Endothelial cell of umbilical vein (primary cell): ENCODE measurements at regions not wholly inside any gene's neighbourhood (a gene's known extent, or its start where the extent isn't known, plus 50 kb on each side); places are given as distances from the start of the nearest gene placed in this dataset.

Experiments
- BruUV-seq: library from RNA; stranded (reverse); fragments of 400-500 nt; replicated peaks from 2 replicates; lab custom pipeline; 2021; lab: Mats Ljungman, UMichigan
- CTCF ChIA-PET: fragments of 300-600, 350-600 bp; sonication (Branson Sonifier 250); formaldehyde crosslinking; loops from one replicate; lab custom pipeline; 2021; ENCODE audit warnings: antibody characterized with exemption, inconsistent platforms; lab: Charles Lee
- POLR2A ChIA-PET: fragments of 300-600, 350-600 bp; sonication (Branson Sonifier 250); formaldehyde crosslinking; loops from one replicate; lab custom pipeline; 2021; ENCODE audit warnings: antibody characterized with exemption, inconsistent platforms; lab: Charles Lee
- DNase-seq: peaks from one replicate; pipeline ENCODE4 v3.0.0-alpha.2; 2011; ENCODE audit warnings: low read depth, low spot score
- FAIRE-seq: peaks from 2 replicates; lab custom pipeline; 2011; peaks lifted over from hg19 to GRCh38; lab: Jason Lieb, UNC
- H2AFZ ChIP-seq: 2 replicates; pipeline ENCODE4 v1.6.0; 2012; ENCODE audit warnings: low read depth, low read length, control low read depth, inconsistent platforms
- H3K27ac ChIP-seq: 2 replicates; pipeline ENCODE4 v1.5.1; 2011; ENCODE audit warnings: low read depth, mild to moderate bottlenecking, control low read depth, low read length, moderate library complexity; ENCODE audit not compliant: insufficient read depth
- H3K27me3 ChIP-seq, 2 experiments: 2 replicates each; pipeline versions ENCODE4 v1.6.0 to v1.6.1; 2011; ENCODE audit warnings: low read length in 2 of 2, mixed read lengths in 1 of 2; ENCODE audit not compliant: control insufficient read depth in 2 of 2, insufficient read depth in 2 of 2
- H3K36me3 ChIP-seq, 2 experiments: 2 replicates in 1 of 2; 3 replicates in 1 of 2; pipeline ENCODE4 v1.5.1; 2011; ENCODE audit warnings: low read length in 2 of 2, mild to moderate bottlenecking in 1 of 2, moderate library complexity in 1 of 2; ENCODE audit not compliant: control insufficient read depth in 2 of 2, insufficient read depth in 2 of 2; ENCODE audit errors: extremely low read depth in 1 of 2
- H3K4me1 ChIP-seq: 3 replicates; pipeline ENCODE4 v1.5.1; 2011; ENCODE audit warnings: mild to moderate bottlenecking, low read length; ENCODE audit not compliant: control insufficient read depth, insufficient read depth; ENCODE audit errors: extremely low read depth
- H3K4me2 ChIP-seq: 2 replicates; pipeline ENCODE4 v1.6.1; 2011; ENCODE audit warnings: low read length, control low read depth, mixed read lengths; ENCODE audit not compliant: insufficient read depth
- H3K4me3 ChIP-seq, 3 experiments: fragments of 200-600 bp in 1 of 3; sonication (generic), shearing (Covaris generic) in 1 of 3; replicated peaks in 1 of 3; 2 replicates each; pipeline ENCODE4 v1.5.1; 2011 to 2016; ENCODE audit warnings: control low read depth in 3 of 3, low read length in 3 of 3, mild to moderate bottlenecking in 2 of 3, inconsistent platforms in 1 of 3, low read depth in 1 of 3, moderate library complexity in 1 of 3; ENCODE audit not compliant: insufficient read depth in 1 of 3
- H3K79me2 ChIP-seq: 2 replicates; pipeline ENCODE4 v1.6.0; 2012; ENCODE audit warnings: low read length, inconsistent platforms; ENCODE audit not compliant: control insufficient read depth, insufficient read depth
- H3K9ac ChIP-seq: replicated peaks from 2 replicates; pipeline ENCODE3; 2011; ENCODE audit warnings: low read length, control low read depth; ENCODE audit not compliant: insufficient read depth; ENCODE audit errors: extremely low read depth
- H3K9me1 ChIP-seq: replicated peaks from 3 replicates; pipeline ENCODE4 v1.6.0; 2011; ENCODE audit warnings: mild to moderate bottlenecking, low read length; ENCODE audit not compliant: control insufficient read depth, insufficient read depth; ENCODE audit errors: extremely low read depth
- H3K9me3 ChIP-seq: replicated peaks from 2 replicates; pipeline ENCODE4 v1.5.1; 2012; ENCODE audit warnings: low read length, inconsistent platforms; ENCODE audit not compliant: control insufficient read depth, insufficient read depth
- H4K20me1 ChIP-seq: replicated peaks from 2 replicates; pipeline ENCODE3; 2011; ENCODE audit warnings: mild to moderate bottlenecking, low read length; ENCODE audit not compliant: control insufficient read depth, insufficient read depth; ENCODE audit errors: extremely low read depth
- EZH2 ChIP-seq: IDR thresholded peaks from 2 replicates; pipeline ENCODE4 v1.6.1; 2012; ENCODE audit warnings: borderline replicate concordance, low read depth, mild to moderate bottlenecking, moderate library complexity, low read length, inconsistent platforms; ENCODE audit not compliant: severe bottlenecking
- FOS ChIP-seq: IDR thresholded peaks from 2 replicates; pipeline ENCODE4 v1.6.1; 2011; ENCODE audit warnings: mild to moderate bottlenecking, low read length, moderate library complexity, borderline replicate concordance; ENCODE audit not compliant: insufficient read depth
- GATA2 ChIP-seq: IDR thresholded peaks from 2 replicates; pipeline ENCODE4 v1.7.0; 2011; ENCODE audit warnings: low read depth, mild to moderate bottlenecking, moderate library complexity, mixed read lengths, low read length; ENCODE audit not compliant: insufficient read length, insufficient read depth
- JUN ChIP-seq: IDR thresholded peaks from 2 replicates; pipeline ENCODE4 v1.6.1; 2011; ENCODE audit warnings: borderline replicate concordance, low read depth; ENCODE audit not compliant: insufficient read length, insufficient read depth
- MYC ChIP-seq: IDR thresholded peaks from one replicate; pipeline ENCODE4 v1.6.1; 2011; ENCODE audit warnings: mild to moderate bottlenecking, low read depth, low read length
- POLR2A ChIP-seq: IDR thresholded peaks from 2 replicates; pipeline ENCODE4 v1.6.1; 2012; ENCODE audit warnings: low read depth, mild to moderate bottlenecking, control low read depth, low read length
- POLR2AphosphoS5 ChIP-seq: IDR thresholded peaks from 2 replicates; pipeline ENCODE4 v1.6.1; 2012; ENCODE audit warnings: low read depth, mild to moderate bottlenecking, control low read depth, low read length, moderate library complexity; ENCODE audit not compliant: insufficient read depth
- dilution Hi-C: fragments of 300-500 bp; cut with MboI; formaldehyde crosslinking; loops from one replicate; pipeline ENCODE4 v1.15.0; 2019; ENCODE audit warnings: low sequenced_read_pairs; ENCODE audit not compliant: extremely low pct_ligation_motif_present
- intact Hi-C: fragments of 100-400 bp; cut with micrococcal nuclease; formaldehyde crosslinking; loops from one replicate; pipeline ENCODE4 v1.10.0; 2022
- TF ChIP-seq, protein P1 (sequence below): IDR thresholded peaks from 2 replicates; pipeline ENCODE4 v1.6.1; 2011; ENCODE audit not compliant: insufficient read depth, insufficient read length
- TF ChIP-seq, protein P2 (sequence below), 2 donors: IDR thresholded peaks; 1 replicate in 1 of 2; 2 replicates in 1 of 2; pipeline ENCODE4 v1.5.1; 2011; ENCODE audit warnings: low read length in 2 of 2, mild to moderate bottlenecking in 2 of 2, moderate library complexity in 2 of 2, control low read depth in 1 of 2, inconsistent platforms in 1 of 2, low read depth in 1 of 2; ENCODE audit not compliant: insufficient read depth in 1 of 2; ENCODE audit errors: extremely low read depth in 1 of 2

DNA sequence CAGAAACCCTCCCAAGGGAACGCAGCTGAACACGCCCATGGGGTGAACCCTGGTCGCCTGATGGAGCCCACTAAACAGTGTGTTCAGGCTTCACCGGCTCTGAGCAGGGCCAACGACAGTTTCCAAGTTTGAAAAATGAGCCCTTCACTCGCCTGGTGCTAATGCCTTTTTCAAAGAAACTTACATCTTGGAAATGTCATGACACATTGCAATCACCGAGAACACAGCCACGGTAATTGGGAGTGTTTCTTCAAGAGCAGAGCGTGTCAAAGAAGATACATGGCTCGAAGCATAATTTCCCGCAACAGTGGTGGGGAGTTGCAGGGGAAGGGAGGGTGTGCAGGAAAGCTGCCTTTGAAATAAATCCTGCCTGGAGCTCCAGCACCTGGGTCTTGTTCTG lies 463.2 kb downstream of the TMEM114 start:
- dilution Hi-C loops: no loop called here

DNA sequence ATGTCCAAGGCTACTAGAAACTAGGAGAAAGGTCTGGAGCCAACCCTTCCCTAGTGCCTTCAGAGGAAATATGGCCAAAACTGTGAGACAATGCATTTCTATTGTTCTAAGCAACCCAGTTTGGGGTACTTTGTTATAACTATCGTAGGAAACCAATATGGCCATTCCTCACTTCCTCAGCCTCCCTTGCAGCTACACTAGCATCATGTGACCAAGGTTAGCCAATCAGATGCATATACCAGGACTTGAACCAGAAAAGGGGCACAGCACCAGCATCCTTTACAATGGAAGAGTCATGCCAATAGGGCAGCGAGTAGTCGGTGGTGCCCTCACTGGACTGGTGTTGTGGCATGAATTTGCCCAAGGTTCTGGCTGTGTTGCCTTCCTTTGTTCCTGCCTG lies 464.0 kb downstream of the TMEM114 start:
- DNase-seq: no peak
- no peak overlapping the region for H3K4me2 ChIP-seq
- H3K36me3 ChIP-seq: no peaks in the 10 kb centered on the region
- no peak overlapping the region for H2AFZ ChIP-seq
- no TSS peak for BruUV-seq
- no peak for FAIRE-seq
- TF ChIP-seq JUN (no peak), GATA2 (no peak), POLR2AphosphoS5 (no peak), FOS (no peak), EZH2 (no peak), POLR2A (no peak), MYC (no peak)
- TF ChIP-seq, protein P1, sequence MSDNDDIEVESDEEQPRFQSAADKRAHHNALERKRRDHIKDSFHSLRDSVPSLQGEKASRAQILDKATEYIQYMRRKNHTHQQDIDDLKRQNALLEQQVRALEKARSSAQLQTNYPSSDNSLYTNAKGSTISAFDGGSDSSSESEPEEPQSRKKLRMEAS: no peak
- TF ChIP-seq, protein P2, sequence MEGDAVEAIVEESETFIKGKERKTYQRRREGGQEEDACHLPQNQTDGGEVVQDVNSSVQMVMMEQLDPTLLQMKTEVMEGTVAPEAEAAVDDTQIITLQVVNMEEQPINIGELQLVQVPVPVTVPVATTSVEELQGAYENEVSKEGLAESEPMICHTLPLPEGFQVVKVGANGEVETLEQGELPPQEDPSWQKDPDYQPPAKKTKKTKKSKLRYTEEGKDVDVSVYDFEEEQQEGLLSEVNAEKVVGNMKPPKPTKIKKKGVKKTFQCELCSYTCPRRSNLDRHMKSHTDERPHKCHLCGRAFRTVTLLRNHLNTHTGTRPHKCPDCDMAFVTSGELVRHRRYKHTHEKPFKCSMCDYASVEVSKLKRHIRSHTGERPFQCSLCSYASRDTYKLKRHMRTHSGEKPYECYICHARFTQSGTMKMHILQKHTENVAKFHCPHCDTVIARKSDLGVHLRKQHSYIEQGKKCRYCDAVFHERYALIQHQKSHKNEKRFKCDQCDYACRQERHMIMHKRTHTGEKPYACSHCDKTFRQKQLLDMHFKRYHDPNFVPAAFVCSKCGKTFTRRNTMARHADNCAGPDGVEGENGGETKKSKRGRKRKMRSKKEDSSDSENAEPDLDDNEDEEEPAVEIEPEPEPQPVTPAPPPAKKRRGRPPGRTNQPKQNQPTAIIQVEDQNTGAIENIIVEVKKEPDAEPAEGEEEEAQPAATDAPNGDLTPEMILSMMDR (IDR thresholded peaks at IDR 0.05; ENCODE audit: extremely low read depth in 1 of 2, insufficient read depth in 1 of 2, low read depth in 1 of 2, low read length in 2 of 2): no peak
- no peaks in the 10 kb centered on the region for H3K79me2 ChIP-seq
- no peaks in the 10 kb centered on the region for H4K20me1 ChIP-seq
- H3K27ac ChIP-seq: no peak overlapping the region
- ChIA-PET CTCF (no interaction called here), POLR2A (no interaction called here)
- peaks cover 2% of the 10 kb centered on the region for H3K9me3 ChIP-seq
- no peaks in the 10 kb centered on the region for H3K9me1 ChIP-seq
- H3K4me1 ChIP-seq: no peaks in the 10 kb centered on the region
- intact Hi-C loops (no loop called here), dilution Hi-C loops (no loop called here)
- no peak overlapping the region for H3K4me3 ChIP-seq
- no peaks in the 10 kb centered on the region for H3K27me3 ChIP-seq
- no peak overlapping the region for H3K9ac ChIP-seq

More for the DNA sequence above, 463.2 kb downstream of the TMEM114 start:
- no peaks in the 10 kb centered on the region for H3K36me3 ChIP-seq
- no peak overlapping the region for H2AFZ ChIP-seq
- no peak overlapping the region for H3K4me3 ChIP-seq
- POLR2A ChIA-PET: no interaction called here
- FAIRE-seq (no peak), DNase-seq (no peak)
- no TSS peak for BruUV-seq
- H3K9ac ChIP-seq: no peak overlapping the region
- H3K4me1 ChIP-seq: no peaks in the 10 kb centered on the region
- intact Hi-C loops: no loop called here
- no peaks in the 10 kb centered on the region for H4K20me1 ChIP-seq
- CTCF ChIA-PET: no interaction called here
- H3K9me1 ChIP-seq: no peaks in the 10 kb centered on the region
- H3K79me2 ChIP-seq: no peaks in the 10 kb centered on the region
- H3K27ac ChIP-seq: no peak overlapping the region
- no peak overlapping the region for H3K4me2 ChIP-seq
- peaks cover 2% of the 10 kb centered on the region for H3K9me3 ChIP-seq
- H3K27me3 ChIP-seq: no peaks in the 10 kb centered on the region
- TF ChIP-seq JUN: no peak
- no peak for TF ChIP-seq MYC
- TF ChIP-seq POLR2AphosphoS5: no peak
- TF ChIP-seq POLR2A: no peak
- TF ChIP-seq EZH2: no peak
- TF ChIP-seq, protein P1: no peak
- TF ChIP-seq FOS: no peak
